ENCODE measurements at regions not wholly inside any gene's neighbourhood (a gene's known extent, or its start where the extent isn't known, plus 50 kb on each side); places are given as distances from the start of the nearest gene placed in this dataset.

DNA sequence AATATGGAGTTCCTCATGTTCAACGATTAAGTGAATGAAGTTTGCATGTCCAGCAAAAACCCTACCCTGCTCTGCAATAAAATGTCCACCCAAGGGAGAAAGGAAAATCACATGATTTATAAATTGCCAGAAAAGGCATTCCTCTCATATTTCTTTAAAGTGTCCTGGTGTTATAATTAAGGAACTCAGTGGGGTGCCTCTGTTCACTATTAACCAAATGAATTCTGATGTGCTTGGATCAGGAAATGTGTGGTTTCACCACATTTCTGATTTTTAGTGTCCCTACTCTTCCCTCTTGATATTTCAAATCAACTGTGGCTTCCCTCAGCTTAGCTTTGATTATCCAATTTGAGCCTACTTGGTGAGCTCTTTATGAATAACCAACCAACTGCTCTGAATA is 208.1 kb downstream of the PHLDA1 start:
- TF ChIP-seq, protein P1, sequence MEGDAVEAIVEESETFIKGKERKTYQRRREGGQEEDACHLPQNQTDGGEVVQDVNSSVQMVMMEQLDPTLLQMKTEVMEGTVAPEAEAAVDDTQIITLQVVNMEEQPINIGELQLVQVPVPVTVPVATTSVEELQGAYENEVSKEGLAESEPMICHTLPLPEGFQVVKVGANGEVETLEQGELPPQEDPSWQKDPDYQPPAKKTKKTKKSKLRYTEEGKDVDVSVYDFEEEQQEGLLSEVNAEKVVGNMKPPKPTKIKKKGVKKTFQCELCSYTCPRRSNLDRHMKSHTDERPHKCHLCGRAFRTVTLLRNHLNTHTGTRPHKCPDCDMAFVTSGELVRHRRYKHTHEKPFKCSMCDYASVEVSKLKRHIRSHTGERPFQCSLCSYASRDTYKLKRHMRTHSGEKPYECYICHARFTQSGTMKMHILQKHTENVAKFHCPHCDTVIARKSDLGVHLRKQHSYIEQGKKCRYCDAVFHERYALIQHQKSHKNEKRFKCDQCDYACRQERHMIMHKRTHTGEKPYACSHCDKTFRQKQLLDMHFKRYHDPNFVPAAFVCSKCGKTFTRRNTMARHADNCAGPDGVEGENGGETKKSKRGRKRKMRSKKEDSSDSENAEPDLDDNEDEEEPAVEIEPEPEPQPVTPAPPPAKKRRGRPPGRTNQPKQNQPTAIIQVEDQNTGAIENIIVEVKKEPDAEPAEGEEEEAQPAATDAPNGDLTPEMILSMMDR (IDR thresholded peaks at IDR 0.05) = no peak
- TF ChIP-seq POLR2A (IDR thresholded peaks at IDR 0.05) = no peak

All from thyroid gland (tissue), 4 donors.